Keratinocyte (primary cell): ENCODE measurements at regions not wholly inside any gene's neighbourhood (a gene's known extent, or its start where the extent isn't known, plus 50 kb on each side); places are given as distances from the start of the nearest gene placed in this dataset.

Experiments
- DNase-seq: peaks from one replicate; pipeline ENCODE4 v3.0.0-alpha.2; 2011; ENCODE audit warnings: low read depth, missing footprints, low spot score
- FAIRE-seq: peaks from 2 replicates; lab custom pipeline; 2011; peaks lifted over from hg19 to GRCh38; lab: Jason Lieb, UNC
- H2AFZ ChIP-seq: 2 replicates; pipeline ENCODE4 v1.6.0; 2012; ENCODE audit warnings: low read length, control low read depth, inconsistent platforms; ENCODE audit not compliant: control insufficient read depth
- H3K27ac ChIP-seq: 2 replicates; pipeline ENCODE4 v1.5.1; 2011; ENCODE audit warnings: low read length; ENCODE audit not compliant: control insufficient read depth, insufficient read depth
- H3K27me3 ChIP-seq: 3 replicates; pipeline ENCODE4 v1.6.0; 2011; ENCODE audit warnings: low read length; ENCODE audit not compliant: control insufficient read depth, insufficient read depth; ENCODE audit errors: extremely low read depth
- H3K36me3 ChIP-seq, 2 experiments: 2 replicates in 1 of 2; 3 replicates in 1 of 2; pipeline ENCODE4 v1.5.1; 2011; ENCODE audit warnings: low read length in 2 of 2, mild to moderate bottlenecking in 1 of 2; ENCODE audit not compliant: control insufficient read depth in 2 of 2, insufficient read depth in 2 of 2; ENCODE audit errors: extremely low read depth in 1 of 2
- H3K4me1 ChIP-seq: 3 replicates; pipeline ENCODE4 v1.5.1; 2011; ENCODE audit warnings: low read length; ENCODE audit not compliant: control insufficient read depth, insufficient read depth; ENCODE audit errors: extremely low read depth
- H3K4me2 ChIP-seq: 3 replicates; pipeline ENCODE4 v1.6.0; 2011; ENCODE audit warnings: low read depth, low read length; ENCODE audit not compliant: control insufficient read depth, insufficient read depth; ENCODE audit errors: extremely low read depth
- H3K4me3 ChIP-seq, 3 experiments: fragments of 200-600 bp in 1 of 3; sonication (generic) in 1 of 3; 2 replicates in 2 of 3; 3 replicates in 1 of 3; pipeline ENCODE4 v1.5.1; 2011 to 2016; ENCODE audit warnings: low read length in 3 of 3, mild to moderate bottlenecking in 3 of 3, control low read depth in 2 of 3, inconsistent platforms in 1 of 3, low read depth in 1 of 3, mixed read lengths in 1 of 3, mixed run types in 1 of 3, moderate library complexity in 1 of 3; ENCODE audit not compliant: control insufficient read depth in 2 of 3, insufficient read depth in 2 of 3; ENCODE audit errors: extremely low read depth in 1 of 3
- H3K79me2 ChIP-seq: 2 replicates; pipeline ENCODE4 v1.6.0; 2012; ENCODE audit warnings: low read length; ENCODE audit not compliant: control insufficient read depth, insufficient read depth
- H3K9ac ChIP-seq: 3 replicates; pipeline ENCODE4 v1.6.0; 2011; ENCODE audit warnings: low read length; ENCODE audit not compliant: control insufficient read depth, insufficient read depth; ENCODE audit errors: extremely low read depth
- H3K9me1 ChIP-seq: 3 replicates; pipeline ENCODE4 v1.6.0; 2011; ENCODE audit warnings: low read length; ENCODE audit not compliant: control insufficient read depth, insufficient read depth; ENCODE audit errors: extremely low read depth
- H3K9me3 ChIP-seq: 2 replicates; pipeline ENCODE4 v1.5.1; 2012; ENCODE audit warnings: low read depth, low read length; ENCODE audit not compliant: control insufficient read depth
- H4K20me1 ChIP-seq: 3 replicates; pipeline ENCODE4 v1.6.0; 2011; ENCODE audit warnings: low read length; ENCODE audit not compliant: control insufficient read depth, insufficient read depth; ENCODE audit errors: extremely low read depth
- CTCF ChIP-seq, 3 experiments: IDR thresholded peaks in 1 of 3; conservative IDR thresholded peaks in 1 of 3; optimal IDR thresholded peaks in 1 of 3; 2 replicates in 2 of 3; 3 replicates in 1 of 3; pipeline versions ENCODE3 to v1.5.1; 2011; ENCODE audit warnings: low read length in 3 of 3, mild to moderate bottlenecking in 3 of 3, moderate library complexity in 2 of 3, control low read depth in 1 of 3, inconsistent platforms in 1 of 3; ENCODE audit not compliant: insufficient read depth in 2 of 3; ENCODE audit errors: extremely low read depth in 1 of 3
- EZH2 ChIP-seq: IDR thresholded peaks from one replicate; pipeline ENCODE4 v1.6.1; 2012; ENCODE audit warnings: inconsistent platforms, mild to moderate bottlenecking, low read length, moderate library complexity
- dilution Hi-C: fragments of 300-500 bp; cut with MboI; formaldehyde crosslinking; loops from one replicate; pipeline ENCODE4 v1.7.0; 2020; ENCODE audit warnings: low sequenced_read_pairs; ENCODE audit not compliant: extremely low pct_ligation_motif_present

GRCh38 chr16:66254751-66255150 is 111.7 kb upstream of the CDH5 start:
- Histone ChIP-seq H3K79me2 (no peaks in the 10 kb centered on the region), H3K36me3 (no peaks in the 10 kb centered on the region), H3K4me1 (peaks cover 13% of the 10 kb centered on the region), H3K4me3 (no peak overlapping the region), H3K4me2 (no peak overlapping the region), H3K9me3 (peaks cover 2% of the 10 kb centered on the region), H3K27me3 (no peaks in the 10 kb centered on the region), H2AFZ (no peak overlapping the region), H4K20me1 (no peaks in the 10 kb centered on the region), H3K27ac (no peak overlapping the region), H3K9ac (no peak overlapping the region), H3K9me1 (no peaks in the 10 kb centered on the region)
- no peak for DNase-seq
- no peak for TF ChIP-seq EZH2
- TF ChIP-seq CTCF (optimal IDR thresholded peaks at IDR 0.05 in 1 of 3, IDR thresholded peaks at IDR 0.05 in 1 of 3, conservative IDR thresholded peaks at IDR 0.05 in 1 of 3; ENCODE audit: extremely low read depth in 1 of 3, insufficient read depth in 2 of 3, low read length in 3 of 3), result no peak
- no peak for FAIRE-seq
- dilution Hi-C loops, result no loop called here

GRCh38 chr16:66254106-66254505 is 112.4 kb upstream of the CDH5 start:
- FAIRE-seq, result no peak

More at GRCh38 chr16:66254106-66254505, 112.4 kb upstream of the CDH5 start:
- dilution Hi-C loops, result no loop called here
- peaks cover 13% of the 10 kb centered on the region for H3K4me1 ChIP-seq
- no peak overlapping the region for H2AFZ ChIP-seq
- no peaks in the 10 kb centered on the region for H3K9me1 ChIP-seq
- no peaks in the 10 kb centered on the region for H3K27me3 ChIP-seq
- TF ChIP-seq CTCF (optimal IDR thresholded peaks at IDR 0.05 in 1 of 3, IDR thresholded peaks at IDR 0.05 in 1 of 3, conservative IDR thresholded peaks at IDR 0.05 in 1 of 3; ENCODE audit: extremely low read depth in 1 of 3, insufficient read depth in 2 of 3, low read length in 3 of 3) (no peak), EZH2 (no peak)
- no peak overlapping the region for H3K4me2 ChIP-seq
- H3K27ac ChIP-seq, result no peak overlapping the region
- no peak overlapping the region for H3K4me3 ChIP-seq
- no peaks in the 10 kb centered on the region for H4K20me1 ChIP-seq
- no peak for DNase-seq
- peaks cover 2% of the 10 kb centered on the region for H3K9me3 ChIP-seq
- no peaks in the 10 kb centered on the region for H3K36me3 ChIP-seq
- no peaks in the 10 kb centered on the region for H3K79me2 ChIP-seq
- H3K9ac ChIP-seq, result no peak overlapping the region
